Calu3 (cell line): ENCODE measurements at regions not wholly inside any gene's neighbourhood (a gene's known extent, or its start where the extent isn't known, plus 50 kb on each side); places are given as distances from the start of the nearest gene placed in this dataset.

Experiments used
- BruUV-seq: library from RNA; stranded (reverse); fragments of 400-500 nt; replicated peaks from 2 replicates; lab custom pipeline; 2021; lab: Mats Ljungman, UMichigan
- CTCF ChIA-PET: fragments of 300-600 bp; sonication (Branson Sonifier 250); formaldehyde crosslinking; loops from one replicate; lab custom pipeline; 2022; ENCODE audit warnings: antibody characterized with exemption; lab: Charles Lee
- DNase-seq: peaks from one replicate; pipeline ENCODE4 v3.0.0; 2022
- H3K27ac Mint-ChIP-seq: one replicate; pipeline ENCODE4 v1.8.0; 2022; ENCODE audit warnings: mixed read lengths; ENCODE audit not compliant: unreplicated experiment
- H3K27me3 Mint-ChIP-seq: one replicate; pipeline ENCODE4 v1.8.0; 2022; ENCODE audit warnings: mixed read lengths; ENCODE audit not compliant: unreplicated experiment
- H3K36me3 Mint-ChIP-seq: one replicate; pipeline ENCODE4 v1.8.0; 2022; ENCODE audit warnings: mild to moderate bottlenecking, moderate library complexity, mixed read lengths; ENCODE audit not compliant: insufficient read depth, unreplicated experiment
- H3K4me1 Mint-ChIP-seq: one replicate; pipeline ENCODE4 v1.8.0; 2022; ENCODE audit warnings: mild to moderate bottlenecking, low read depth, mixed read lengths; ENCODE audit not compliant: unreplicated experiment
- H3K4me3 Mint-ChIP-seq: one replicate; pipeline ENCODE4 v1.8.0; 2022; ENCODE audit warnings: mild to moderate bottlenecking, low read depth, moderate library complexity, mixed read lengths; ENCODE audit not compliant: unreplicated experiment
- H3K9me3 Mint-ChIP-seq: one replicate; pipeline ENCODE4 v1.8.0; 2022; ENCODE audit warnings: low read depth, mixed read lengths; ENCODE audit not compliant: unreplicated experiment
- intact Hi-C: fragments of 100-400 bp; cut with micrococcal nuclease; formaldehyde crosslinking; loops from one replicate; pipeline ENCODE4 v1.10.0; 2022; ENCODE audit not compliant: unreplicated experiment
- TF ChIP-seq, protein P1 (sequence below): fragments of 200-600 bp; IDR thresholded peaks from one replicate; pipeline ENCODE4 v1.8.0; 2022; ENCODE audit warnings: antibody characterized with exemption; ENCODE audit not compliant: unreplicated experiment

DNA sequence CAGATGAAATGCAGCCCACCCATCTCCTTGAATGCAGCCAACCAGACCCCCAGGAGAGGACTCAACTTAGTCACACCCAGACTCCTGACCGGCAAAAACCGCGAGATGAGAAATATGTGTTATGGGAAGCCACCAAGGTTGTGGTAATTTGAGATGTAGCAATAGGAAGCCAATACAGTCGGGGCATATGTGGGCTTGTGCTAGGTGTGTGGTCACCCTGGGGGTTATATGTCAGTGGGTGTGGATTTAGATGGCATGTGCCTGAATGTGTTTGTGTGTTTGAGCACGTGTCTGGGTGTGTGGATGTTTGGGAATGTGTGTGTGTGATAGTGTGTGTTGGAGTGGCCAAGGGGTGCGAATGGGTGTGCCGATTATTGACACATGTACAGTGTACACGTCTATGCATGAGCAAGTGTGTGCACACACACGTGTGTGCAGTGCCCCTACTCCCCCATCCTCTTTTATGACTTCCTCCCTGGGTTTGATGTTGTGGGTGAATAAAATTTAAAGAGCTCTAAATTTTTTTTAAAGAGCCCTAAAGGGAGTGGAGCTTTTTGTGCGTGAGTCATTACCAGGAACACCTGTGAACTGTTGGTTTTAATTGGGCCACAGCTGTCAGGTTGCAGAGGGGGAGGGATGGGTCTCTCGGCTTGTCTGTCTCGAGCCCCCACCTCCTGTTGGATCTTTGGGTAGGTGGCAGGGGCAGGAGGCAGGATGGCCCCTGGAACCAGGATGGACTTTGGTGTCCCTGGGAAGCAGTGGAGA, 86.8 kb downstream of the LHX2 start:
- intact Hi-C loops: no loop called here
- peaks cover 93% of the 10 kb centered on the region for H3K27me3 Mint-ChIP-seq
- peaks cover 2% of the 10 kb centered on the region for H3K36me3 Mint-ChIP-seq
- H3K9me3 Mint-ChIP-seq: peaks cover under 1% of the 10 kb centered on the region
- no peak overlapping the region for H3K4me3 Mint-ChIP-seq
- TF ChIP-seq, protein P1, sequence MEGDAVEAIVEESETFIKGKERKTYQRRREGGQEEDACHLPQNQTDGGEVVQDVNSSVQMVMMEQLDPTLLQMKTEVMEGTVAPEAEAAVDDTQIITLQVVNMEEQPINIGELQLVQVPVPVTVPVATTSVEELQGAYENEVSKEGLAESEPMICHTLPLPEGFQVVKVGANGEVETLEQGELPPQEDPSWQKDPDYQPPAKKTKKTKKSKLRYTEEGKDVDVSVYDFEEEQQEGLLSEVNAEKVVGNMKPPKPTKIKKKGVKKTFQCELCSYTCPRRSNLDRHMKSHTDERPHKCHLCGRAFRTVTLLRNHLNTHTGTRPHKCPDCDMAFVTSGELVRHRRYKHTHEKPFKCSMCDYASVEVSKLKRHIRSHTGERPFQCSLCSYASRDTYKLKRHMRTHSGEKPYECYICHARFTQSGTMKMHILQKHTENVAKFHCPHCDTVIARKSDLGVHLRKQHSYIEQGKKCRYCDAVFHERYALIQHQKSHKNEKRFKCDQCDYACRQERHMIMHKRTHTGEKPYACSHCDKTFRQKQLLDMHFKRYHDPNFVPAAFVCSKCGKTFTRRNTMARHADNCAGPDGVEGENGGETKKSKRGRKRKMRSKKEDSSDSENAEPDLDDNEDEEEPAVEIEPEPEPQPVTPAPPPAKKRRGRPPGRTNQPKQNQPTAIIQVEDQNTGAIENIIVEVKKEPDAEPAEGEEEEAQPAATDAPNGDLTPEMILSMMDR: no peak
- BruUV-seq: no TSS peak
- peaks cover 16% of the 10 kb centered on the region for H3K4me1 Mint-ChIP-seq
- H3K27ac Mint-ChIP-seq: no peak overlapping the region
- CTCF ChIA-PET: interaction anchor here (0.6 kb wide), 2 partner anchors 58 to 188 kb away, joined by 4 to 7 read pairs; no protein-coding TSS in a partner anchor
- DNase-seq: no peak

DNA sequence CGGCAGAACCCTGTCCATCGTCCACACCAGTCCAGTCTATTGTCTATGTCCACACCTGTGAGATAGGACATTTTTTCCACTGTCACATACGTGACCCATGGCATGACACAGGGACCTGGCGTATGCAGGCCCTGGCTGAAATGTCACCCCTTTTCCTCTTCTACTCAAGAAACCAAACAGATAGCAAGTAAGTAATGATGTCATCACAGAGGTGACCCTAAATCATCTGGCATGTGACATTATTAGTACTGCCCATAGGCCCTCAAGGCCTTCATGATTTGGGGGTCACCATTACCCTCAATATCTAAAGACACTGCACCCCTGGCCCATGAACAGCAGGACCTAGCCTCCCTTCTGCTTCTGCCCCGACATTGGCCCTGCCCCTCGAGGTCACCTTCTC, 88.3 kb downstream of the LHX2 start:
- TF ChIP-seq, protein P1: no peak
- Mint-ChIP-seq H3K9me3 (no peaks in the 10 kb centered on the region), H3K4me3 (no peak overlapping the region), H3K4me1 (peaks cover 16% of the 10 kb centered on the region), H3K36me3 (no peaks in the 10 kb centered on the region), H3K27ac (no peak overlapping the region), H3K27me3 (peaks cover 83% of the 10 kb centered on the region)
- intact Hi-C loops: no loop called here
- CTCF ChIA-PET: no interaction called here
- BruUV-seq: no TSS peak
- no peak for DNase-seq

DNA sequence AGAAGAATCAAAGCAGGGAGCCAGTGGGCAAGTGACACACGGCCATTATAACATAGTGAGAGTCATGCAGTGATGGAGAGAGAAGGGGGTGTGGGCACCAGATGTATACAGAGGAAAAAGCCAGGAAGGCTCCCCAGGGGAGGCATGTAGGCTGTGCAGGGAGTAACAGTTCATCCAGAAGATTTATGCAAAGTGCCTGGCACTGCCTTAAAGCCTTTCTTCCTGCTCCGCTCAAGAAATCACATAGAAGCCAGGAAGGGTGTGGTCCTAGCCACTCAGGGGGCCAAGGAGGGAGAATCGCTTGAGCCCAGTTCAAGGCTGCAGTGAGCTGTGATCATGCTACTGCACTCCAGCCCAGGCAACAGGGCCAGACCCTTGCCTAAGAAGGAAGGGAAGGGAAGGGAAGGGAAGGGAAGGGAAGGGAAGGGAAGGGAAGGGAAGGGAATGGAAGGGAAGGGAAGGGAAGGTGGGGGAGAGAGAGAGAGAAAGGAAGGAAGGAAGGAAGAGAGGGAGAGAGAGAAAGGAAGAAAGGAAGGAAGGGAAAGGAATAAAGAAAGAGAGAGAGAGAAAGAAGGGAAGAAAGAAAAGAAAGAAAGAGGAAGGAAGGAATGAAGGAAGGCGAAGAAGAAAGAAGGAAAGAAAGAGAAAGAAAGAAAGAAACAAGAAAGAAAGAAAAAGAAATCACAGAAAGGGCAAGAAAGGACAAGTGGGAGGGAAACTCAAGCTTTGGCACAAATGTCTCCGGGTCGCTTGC, 89.8 kb downstream of the LHX2 start:
- TF ChIP-seq, protein P1: no peak
- no peaks in the 10 kb centered on the region for H3K9me3 Mint-ChIP-seq
- no peak for DNase-seq
- no TSS peak for BruUV-seq
- H3K36me3 Mint-ChIP-seq: no peaks in the 10 kb centered on the region
- H3K27ac Mint-ChIP-seq: no peak overlapping the region
- H3K4me1 Mint-ChIP-seq: peaks cover 16% of the 10 kb centered on the region
- intact Hi-C loops: no loop called here
- no peak overlapping the region for H3K4me3 Mint-ChIP-seq
- CTCF ChIA-PET: interaction anchor here (0.6 kb wide), 1 partner anchor 106 kb away, joined by 4 read pairs; no protein-coding TSS in a partner anchor
- peaks cover 86% of the 10 kb centered on the region for H3K27me3 Mint-ChIP-seq

DNA sequence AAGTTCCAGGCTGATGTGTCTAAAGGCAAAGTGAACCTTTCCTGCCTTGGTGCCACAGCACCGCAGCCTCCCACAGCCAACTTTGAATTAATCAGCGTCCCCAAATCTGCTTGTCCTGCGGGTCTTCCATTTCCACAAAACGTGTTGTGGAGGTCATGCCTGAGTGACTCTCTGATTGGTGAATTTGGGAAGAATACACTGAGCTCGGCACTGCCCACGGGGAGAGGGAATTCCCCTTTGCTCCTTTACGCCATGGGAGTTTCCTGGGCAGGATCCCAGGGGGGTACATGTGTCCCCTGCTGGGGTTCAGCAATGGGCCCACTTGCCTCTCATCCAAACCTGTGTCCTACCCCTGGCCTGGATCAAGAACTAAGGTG, 90.4 kb downstream of the LHX2 start:
- TF ChIP-seq, protein P1: no peak
- Mint-ChIP-seq H3K27me3 (peaks cover 88% of the 10 kb centered on the region), H3K36me3 (no peaks in the 10 kb centered on the region), H3K4me1 (peaks cover 16% of the 10 kb centered on the region), H3K27ac (no peak overlapping the region), H3K9me3 (no peaks in the 10 kb centered on the region), H3K4me3 (no peak overlapping the region)
- no peak for DNase-seq
- CTCF ChIA-PET: interaction anchor here (0.6 kb wide), 1 partner anchor 107 kb away, joined by 4 read pairs; no protein-coding TSS in a partner anchor
- BruUV-seq: no TSS peak
- intact Hi-C loops: no loop called here
